ENCODE measurements at regions not wholly inside any gene's neighbourhood (a gene's known extent, or its start where the extent isn't known, plus 50 kb on each side); places are given as distances from the start of the nearest gene placed in this dataset.

DNA sequence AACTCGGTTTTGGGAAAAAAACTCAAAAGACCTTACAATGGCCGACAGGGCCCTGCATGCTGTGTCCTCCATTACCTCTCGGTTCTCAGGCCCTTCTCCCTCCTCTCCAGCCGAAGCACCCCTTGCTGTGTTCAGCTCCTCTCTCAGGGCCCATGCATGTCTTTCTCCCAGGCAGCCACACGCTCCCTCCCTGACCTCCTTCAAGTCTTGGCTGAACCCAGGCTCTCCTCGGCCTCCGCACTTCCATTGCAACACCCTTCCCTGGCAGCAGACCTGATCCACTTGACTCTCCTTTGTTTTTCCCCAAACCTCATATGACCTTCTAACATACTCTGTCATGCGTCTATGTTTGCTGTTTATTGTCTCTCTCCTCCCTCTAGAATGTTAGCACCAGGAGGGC lies 114.0 kb downstream of the CYP26B1 start:
- intact Hi-C loops (cut with DNase I) = no loop called here
- no peak overlapping the region for H3K27ac ChIP-seq

DNA sequence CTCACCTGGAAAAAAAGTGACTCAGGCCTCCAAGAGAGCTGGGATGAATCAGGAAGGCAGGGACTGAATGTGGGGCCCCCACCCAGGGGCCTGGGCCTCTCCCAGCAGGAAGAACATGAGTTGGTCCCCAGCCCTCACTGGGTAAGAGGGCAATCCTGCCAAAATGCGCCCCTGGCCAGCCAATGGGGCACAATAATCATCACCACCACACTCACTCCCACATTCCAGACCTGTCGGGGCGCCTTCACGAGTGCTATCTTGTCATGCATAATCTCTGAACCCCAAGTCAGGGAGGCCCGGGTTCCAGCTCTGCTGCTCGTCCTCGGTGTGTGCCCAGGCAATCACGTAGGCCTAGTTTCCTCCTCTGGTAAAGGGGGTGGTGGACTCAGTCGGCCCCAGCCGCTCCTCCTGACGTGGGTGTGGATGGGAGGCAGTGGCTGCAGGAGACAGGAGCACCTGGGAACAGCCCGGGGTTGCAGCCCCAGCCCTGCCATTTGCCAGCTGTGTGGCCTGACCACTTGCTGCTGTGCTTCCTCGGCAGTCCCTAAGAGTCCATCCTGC lies 115.1 kb downstream of the CYP26B1 start:
- TF ChIP-seq, protein P1, sequence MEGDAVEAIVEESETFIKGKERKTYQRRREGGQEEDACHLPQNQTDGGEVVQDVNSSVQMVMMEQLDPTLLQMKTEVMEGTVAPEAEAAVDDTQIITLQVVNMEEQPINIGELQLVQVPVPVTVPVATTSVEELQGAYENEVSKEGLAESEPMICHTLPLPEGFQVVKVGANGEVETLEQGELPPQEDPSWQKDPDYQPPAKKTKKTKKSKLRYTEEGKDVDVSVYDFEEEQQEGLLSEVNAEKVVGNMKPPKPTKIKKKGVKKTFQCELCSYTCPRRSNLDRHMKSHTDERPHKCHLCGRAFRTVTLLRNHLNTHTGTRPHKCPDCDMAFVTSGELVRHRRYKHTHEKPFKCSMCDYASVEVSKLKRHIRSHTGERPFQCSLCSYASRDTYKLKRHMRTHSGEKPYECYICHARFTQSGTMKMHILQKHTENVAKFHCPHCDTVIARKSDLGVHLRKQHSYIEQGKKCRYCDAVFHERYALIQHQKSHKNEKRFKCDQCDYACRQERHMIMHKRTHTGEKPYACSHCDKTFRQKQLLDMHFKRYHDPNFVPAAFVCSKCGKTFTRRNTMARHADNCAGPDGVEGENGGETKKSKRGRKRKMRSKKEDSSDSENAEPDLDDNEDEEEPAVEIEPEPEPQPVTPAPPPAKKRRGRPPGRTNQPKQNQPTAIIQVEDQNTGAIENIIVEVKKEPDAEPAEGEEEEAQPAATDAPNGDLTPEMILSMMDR (IDR thresholded peaks at IDR 0.05) = no peak
- Histone ChIP-seq H3K4me1 (no peaks in the 10 kb centered on the region), H3K9me3 (no peaks in the 10 kb centered on the region), H3K36me3 (replicated peaks in 1 of 2; ENCODE audit: insufficient read depth in 1 of 2, low read depth in 2 of 2) (no peaks in the 10 kb centered on the region), H3K27ac (no peak overlapping the region), H3K4me3 (no peak overlapping the region), H3K27me3 (no peaks in the 10 kb centered on the region)
- WGBS, 2 donors = 76 to 100% methylated on average over 1 to 13 of the region's 13 CpGs
- intact Hi-C loops (cut with DNase I) = no loop called here
- ATAC-seq (no peak), DNase-seq (no peak)

More for the DNA sequence above, 114.0 kb downstream of the CYP26B1 start:
- DNase-seq = no peak
- H3K4me1 ChIP-seq = no peaks in the 10 kb centered on the region
- no peak for TF ChIP-seq POLR2A (IDR thresholded peaks at IDR 0.05)
- TF ChIP-seq, protein P1 (IDR thresholded peaks at IDR 0.05) = no peak
- H3K36me3 ChIP-seq (replicated peaks in 1 of 2; ENCODE audit: insufficient read depth in 1 of 2, low read depth in 2 of 2) = no peaks in the 10 kb centered on the region
- no peaks in the 10 kb centered on the region for H3K27me3 ChIP-seq
- ATAC-seq = no peak
- no peaks in the 10 kb centered on the region for H3K9me3 ChIP-seq
- WGBS, 2 donors = 65 to 76% methylated on average over 8 of the region's 8 CpGs
- no peak overlapping the region for H3K4me3 ChIP-seq

DNA sequence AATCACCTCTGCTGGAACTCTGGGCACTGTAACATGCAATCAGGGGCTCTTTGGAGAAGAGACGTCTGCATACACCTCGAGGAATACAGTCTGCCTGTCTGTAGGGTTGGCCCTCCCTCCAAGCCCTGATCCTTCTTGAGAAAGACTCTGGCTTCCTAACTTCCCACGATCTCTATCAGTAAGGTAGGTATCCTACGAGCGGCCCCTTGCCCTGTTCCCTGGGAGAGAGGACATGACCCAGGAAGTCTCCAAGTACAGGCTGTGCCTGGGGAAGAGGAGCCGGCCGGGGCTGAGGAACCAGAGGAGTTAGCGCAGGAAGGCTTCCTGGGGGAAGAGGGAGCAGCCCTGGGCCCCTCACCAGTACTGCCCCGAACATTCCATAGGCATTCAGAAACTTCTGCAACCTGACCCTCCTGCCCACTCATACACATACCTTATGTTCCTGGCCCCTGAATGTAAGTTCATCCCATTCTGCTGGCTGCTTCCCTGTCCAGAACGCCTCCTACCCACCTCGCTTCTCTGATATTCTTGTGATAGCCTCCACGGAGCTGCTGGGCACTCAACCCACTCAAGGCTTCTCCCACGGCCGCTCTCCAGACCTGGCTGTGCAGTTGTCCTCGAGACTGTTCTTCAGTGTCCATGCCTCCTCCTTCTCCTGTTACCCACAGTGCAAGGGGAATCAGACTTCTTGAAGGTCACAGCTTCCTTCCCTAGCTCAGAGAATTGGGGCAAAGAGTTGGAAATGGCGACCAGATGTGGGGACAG lies 116.1 kb downstream of the CYP26B1 start:
- H3K27me3 ChIP-seq = no peaks in the 10 kb centered on the region

DNA sequence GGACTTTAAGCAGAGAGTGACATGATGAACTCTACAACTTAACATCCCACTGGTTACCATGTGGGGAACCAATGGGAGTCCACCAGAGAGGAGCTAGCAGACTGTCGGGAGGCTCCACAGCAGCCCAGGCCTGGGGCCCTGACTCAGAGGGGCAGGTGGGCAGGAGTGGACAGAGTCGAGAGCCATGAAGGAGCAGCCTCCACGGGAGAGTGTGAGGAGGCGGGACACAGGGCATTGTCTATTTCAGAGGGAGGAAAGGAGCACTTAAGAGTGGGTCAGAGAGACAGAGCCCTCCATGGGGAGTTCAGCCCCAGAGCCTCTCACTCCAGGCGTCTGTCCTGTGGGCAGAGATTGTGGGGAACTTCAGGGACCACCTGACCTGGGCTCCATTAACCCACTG lies 118.7 kb downstream of the CYP26B1 start:
- DNase-seq = no peak
- TF ChIP-seq, protein P1 (IDR thresholded peaks at IDR 0.05) = no peak

More for the DNA sequence above, 116.1 kb downstream of the CYP26B1 start:
- DNase-seq (no peak), ATAC-seq (no peak)
- Histone ChIP-seq H3K4me3 (no peak overlapping the region), H3K27ac (no peak overlapping the region), H3K36me3 (replicated peaks in 1 of 2; ENCODE audit: insufficient read depth in 1 of 2, low read depth in 2 of 2) (no peaks in the 10 kb centered on the region), H3K9me3 (no peaks in the 10 kb centered on the region), H3K4me1 (no peaks in the 10 kb centered on the region)
- intact Hi-C loops (cut with DNase I) = no loop called here
- WGBS, 2 donors = 62 to 64% methylated on average over 10 to 16 of the region's 16 CpGs
- TF ChIP-seq POLR2A (IDR thresholded peaks at IDR 0.05) = no peak
- TF ChIP-seq, protein P1 (IDR thresholded peaks at IDR 0.05) = no peak

More for the DNA sequence above, 118.7 kb downstream of the CYP26B1 start:
- Histone ChIP-seq H3K27ac (no peak overlapping the region), H3K36me3 (replicated peaks in 1 of 2; ENCODE audit: insufficient read depth in 1 of 2, low read depth in 2 of 2) (no peaks in the 10 kb centered on the region), H3K9me3 (no peaks in the 10 kb centered on the region), H3K4me3 (no peak overlapping the region), H3K27me3 (no peaks in the 10 kb centered on the region), H3K4me1 (no peaks in the 10 kb centered on the region)
- ATAC-seq = no peak
- intact Hi-C loops (cut with DNase I) = no loop called here
- 42 to 62% methylated on average over 4 to 5 of the region's 5 CpGs for WGBS, 2 donors
